HL-60 (cell line): ENCODE measurements at regions not wholly inside any gene's neighbourhood (a gene's known extent, or its start where the extent isn't known, plus 50 kb on each side); places are given as distances from the start of the nearest gene placed in this dataset.
"Not testable (repeated sequence)": the region's sequence is repeated elsewhere in the genome, so short reads cannot be mapped to it uniquely, and the experiment has no call there.

Experiments
- DNase-seq, 2 experiments: peaks; one replicate each; pipeline ENCODE4 v3.0.0-alpha.2; 2010 to 2020; ENCODE audit warnings: low read depth in 1 of 2, low spot score in 1 of 2
- H3K27ac ChIP-seq: fragments of 250-450 bp; sonication (Bioruptor Pico); replicated peaks from 2 replicates; pipeline ENCODE4 v1.5.1; 2020; ENCODE audit warnings: mild to moderate bottlenecking, moderate library complexity
- H3K27me3 ChIP-seq: fragments of 250-450 bp; sonication (Bioruptor Pico); 2 replicates; pipeline ENCODE4 v1.5.1; 2021; ENCODE audit warnings: mild to moderate bottlenecking, moderate library complexity; ENCODE audit not compliant: insufficient read depth, poor library complexity, severe bottlenecking
- H3K4me3 ChIP-seq: replicated peaks from 2 replicates; pipeline ENCODE4 v1.5.1; 2011; ENCODE audit warnings: mild to moderate bottlenecking, control low read depth, low read length; ENCODE audit not compliant: insufficient read depth
- CTCF ChIP-seq: IDR thresholded peaks from one replicate; pipeline ENCODE4 v1.5.1; 2011; ENCODE audit warnings: low read length, control low read depth, inconsistent platforms; ENCODE audit not compliant: insufficient read depth
- GABPA ChIP-seq: IDR thresholded peaks from 2 replicates; pipeline ENCODE4 v1.6.1; 2012; ENCODE audit warnings: low read depth
- POLR2AphosphoS5 ChIP-seq: IDR thresholded peaks from 2 replicates; pipeline ENCODE4 v1.6.1; 2012; ENCODE audit warnings: low read depth
- REST ChIP-seq: IDR thresholded peaks from 2 replicates; pipeline ENCODE4 v1.6.1; 2012; ENCODE audit warnings: low read depth; ENCODE audit not compliant: insufficient replicate concordance
- SPI1 ChIP-seq: IDR thresholded peaks from 2 replicates; pipeline ENCODE4 v1.6.1; 2012; ENCODE audit warnings: low read depth, mild to moderate bottlenecking, borderline replicate concordance

- no peak for DNase-seq
- TF ChIP-seq SPI1 (no peak), POLR2AphosphoS5 (no peak), REST (no peak), CTCF (no peak), GABPA (no peak)
- Histone ChIP-seq H3K27me3 (no peaks in the 10 kb centered on the region), H3K4me3 (no peak overlapping the region), H3K27ac (no peak overlapping the region)
Measured at GRCh38 chr7:136389933-136390332, 412.8 kb upstream of the MTPN start.

- Histone ChIP-seq H3K27me3 (no peaks in the 10 kb centered on the region), H3K27ac (no peak overlapping the region), H3K4me3 (no peak overlapping the region)
- TF ChIP-seq REST: no peak
- TF ChIP-seq SPI1: no peak
- TF ChIP-seq GABPA: no peak
- TF ChIP-seq POLR2AphosphoS5: no peak
- TF ChIP-seq CTCF: no peak
- DNase-seq: no peak
Measured at GRCh38 chr7:136386876-136387275, 409.7 kb upstream of the MTPN start.

DNA sequence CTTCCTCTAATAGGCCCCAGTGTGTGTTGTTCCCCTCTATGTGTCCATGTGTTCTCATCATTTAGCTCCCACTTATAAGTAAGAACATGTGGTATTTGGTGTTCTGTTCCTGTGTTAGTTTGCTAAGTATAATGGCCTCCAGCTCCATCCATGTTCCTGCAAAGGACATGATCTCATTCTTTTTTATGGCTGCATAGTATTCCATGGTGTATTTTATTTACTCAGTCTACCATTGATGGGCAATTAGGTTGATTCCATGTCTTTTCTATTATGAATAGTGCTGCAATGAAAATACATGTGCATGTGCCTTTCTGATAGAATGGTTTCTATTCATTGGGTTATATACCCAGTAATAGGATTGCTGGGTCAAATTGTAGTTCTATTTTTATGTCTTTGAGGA is 394.2 kb upstream of the MTPN start:
- not testable (repeated sequence) for DNase-seq, H3K4me3 ChIP-seq

DNA sequence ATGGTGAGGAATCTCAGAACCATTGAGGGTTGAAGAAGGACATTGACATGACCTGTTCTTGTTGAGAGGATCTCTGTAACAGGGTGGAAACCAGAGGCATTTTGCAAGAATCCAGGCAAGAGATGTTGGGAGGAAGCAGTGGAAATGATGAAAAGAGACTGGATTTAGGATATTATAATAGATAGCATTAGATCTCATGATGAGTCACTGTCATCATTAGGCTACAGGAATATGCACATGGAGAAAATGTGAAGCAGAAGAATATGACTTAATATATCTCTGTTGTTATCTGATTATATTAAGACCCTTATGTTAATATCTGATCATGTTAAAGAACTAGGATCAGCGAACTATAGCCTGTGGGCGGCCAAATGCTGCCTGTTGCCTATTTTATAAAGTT is 393.0 kb upstream of the MTPN start:
- no peaks in the 10 kb centered on the region for H3K27me3 ChIP-seq
- no peak overlapping the region for H3K4me3 ChIP-seq
- no peak overlapping the region for H3K27ac ChIP-seq
- no peak for TF ChIP-seq GABPA
- no peak for TF ChIP-seq CTCF
- no peak for TF ChIP-seq REST
- DNase-seq: no peak

More for the DNA sequence above, 394.2 kb upstream of the MTPN start:
- H3K27ac ChIP-seq, H3K27me3 ChIP-seq: not testable (repeated sequence)
